ENCODE measurements at regions not wholly inside any gene's neighbourhood (a gene's known extent, or its start where the extent isn't known, plus 50 kb on each side); places are given as distances from the start of the nearest gene placed in this dataset.

DNA sequence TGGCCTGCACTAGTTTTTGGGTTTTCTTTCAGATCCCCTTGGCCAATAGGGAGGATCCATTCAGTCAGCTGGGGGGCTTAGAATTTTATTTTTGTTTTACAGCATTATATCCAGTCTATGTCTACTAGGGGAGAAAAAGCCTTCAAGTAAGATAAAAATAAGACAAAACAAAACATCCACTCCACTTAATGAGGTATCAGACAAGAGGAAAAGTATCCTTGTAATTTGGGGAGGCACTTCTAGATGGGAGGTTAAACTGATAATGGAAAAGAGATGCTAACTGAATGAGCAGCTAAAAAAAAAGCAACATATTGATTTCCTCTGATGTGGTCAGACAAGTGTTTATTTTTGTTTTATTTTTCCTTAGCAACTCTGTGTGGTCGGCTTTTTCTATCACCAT lies 278.0 kb upstream of the ANO3 start:
- H3K4me3 ChIP-seq (ENCODE audit: low read depth in 1 of 2, low read length in 2 of 2) = no peak overlapping the region
- no peak overlapping the region for H3K27ac ChIP-seq (ENCODE audit: low read length)
- no peak overlapping the region for H2AFZ ChIP-seq (ENCODE audit: low read depth, low read length)
- H3K4me2 ChIP-seq (ENCODE audit: insufficient read depth, low read length) = no peak overlapping the region
- H4K20me1 ChIP-seq (ENCODE audit: insufficient read depth, low read length) = no peaks in the 10 kb centered on the region
- no peaks in the 10 kb centered on the region for H3K79me2 ChIP-seq (ENCODE audit: insufficient read depth, low read length)
- no peak overlapping the region for H3K9ac ChIP-seq (ENCODE audit: low read depth, low read length)
- no peaks in the 10 kb centered on the region for H3K4me1 ChIP-seq (ENCODE audit: insufficient read depth, low read length)
- DNase-seq = no peak
- H3K27me3 ChIP-seq (ENCODE audit: insufficient read depth, low read length, poor library complexity) = no peaks in the 10 kb centered on the region
- no peaks in the 10 kb centered on the region for H3K36me3 ChIP-seq (ENCODE audit: insufficient read depth, low read length)
- ATAC-seq (ENCODE audit: insufficient read depth, low read depth) = no peak
- H3K9me3 ChIP-seq (ENCODE audit: insufficient read depth, low read length, severe bottlenecking) = no peaks in the 10 kb centered on the region
- TF ChIP-seq, protein P1, sequence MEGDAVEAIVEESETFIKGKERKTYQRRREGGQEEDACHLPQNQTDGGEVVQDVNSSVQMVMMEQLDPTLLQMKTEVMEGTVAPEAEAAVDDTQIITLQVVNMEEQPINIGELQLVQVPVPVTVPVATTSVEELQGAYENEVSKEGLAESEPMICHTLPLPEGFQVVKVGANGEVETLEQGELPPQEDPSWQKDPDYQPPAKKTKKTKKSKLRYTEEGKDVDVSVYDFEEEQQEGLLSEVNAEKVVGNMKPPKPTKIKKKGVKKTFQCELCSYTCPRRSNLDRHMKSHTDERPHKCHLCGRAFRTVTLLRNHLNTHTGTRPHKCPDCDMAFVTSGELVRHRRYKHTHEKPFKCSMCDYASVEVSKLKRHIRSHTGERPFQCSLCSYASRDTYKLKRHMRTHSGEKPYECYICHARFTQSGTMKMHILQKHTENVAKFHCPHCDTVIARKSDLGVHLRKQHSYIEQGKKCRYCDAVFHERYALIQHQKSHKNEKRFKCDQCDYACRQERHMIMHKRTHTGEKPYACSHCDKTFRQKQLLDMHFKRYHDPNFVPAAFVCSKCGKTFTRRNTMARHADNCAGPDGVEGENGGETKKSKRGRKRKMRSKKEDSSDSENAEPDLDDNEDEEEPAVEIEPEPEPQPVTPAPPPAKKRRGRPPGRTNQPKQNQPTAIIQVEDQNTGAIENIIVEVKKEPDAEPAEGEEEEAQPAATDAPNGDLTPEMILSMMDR (IDR thresholded peaks at IDR 0.05; ENCODE audit: borderline replicate concordance, extremely low read depth, low read length, poor library complexity, severe bottlenecking) = no peak
- TF ChIP-seq EZH2 (IDR thresholded peaks at IDR 0.05; ENCODE audit: borderline replicate concordance, low read depth, low read length, severe bottlenecking) = no peak

DNA sequence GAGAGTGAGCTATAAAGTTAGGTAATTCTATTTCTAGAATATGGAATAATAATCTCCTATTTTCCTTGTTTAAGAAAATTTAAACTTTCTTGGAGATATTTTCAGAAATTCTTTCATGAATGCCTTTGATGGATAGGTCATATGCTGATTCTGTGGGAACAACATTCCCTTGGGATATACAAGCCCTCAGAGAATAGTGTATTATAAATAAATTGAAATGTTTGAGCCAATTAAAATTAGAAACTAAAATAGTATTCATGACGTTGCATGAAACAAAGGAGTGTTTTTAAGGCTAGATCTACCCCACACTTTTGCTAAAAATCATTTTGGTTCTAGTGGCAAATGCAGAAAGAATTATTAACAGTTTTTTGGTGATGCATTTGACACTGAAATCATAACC lies 269.3 kb upstream of the ANO3 start:
- Histone ChIP-seq H3K36me3 (ENCODE audit: insufficient read depth, low read length) (no peaks in the 10 kb centered on the region), H3K79me2 (ENCODE audit: insufficient read depth, low read length) (no peaks in the 10 kb centered on the region), H3K4me1 (ENCODE audit: insufficient read depth, low read length) (no peaks in the 10 kb centered on the region), H3K4me3 (ENCODE audit: low read depth in 1 of 2, low read length in 2 of 2) (no peak overlapping the region), H4K20me1 (ENCODE audit: insufficient read depth, low read length) (no peaks in the 10 kb centered on the region), H2AFZ (ENCODE audit: low read depth, low read length) (no peak overlapping the region), H3K4me2 (ENCODE audit: insufficient read depth, low read length) (no peak overlapping the region), H3K27me3 (ENCODE audit: insufficient read depth, low read length, poor library complexity) (no peaks in the 10 kb centered on the region), H3K27ac (ENCODE audit: low read length) (no peak overlapping the region), H3K9ac (ENCODE audit: low read depth, low read length) (no peak overlapping the region), H3K9me3 (ENCODE audit: insufficient read depth, low read length, severe bottlenecking) (no peaks in the 10 kb centered on the region)
- ATAC-seq (ENCODE audit: insufficient read depth, low read depth) (no peak), DNase-seq (no peak)
- TF ChIP-seq, protein P1 (IDR thresholded peaks at IDR 0.05; ENCODE audit: borderline replicate concordance, extremely low read depth, low read length, poor library complexity, severe bottlenecking) = no peak
- no peak for TF ChIP-seq EZH2 (IDR thresholded peaks at IDR 0.05; ENCODE audit: borderline replicate concordance, low read depth, low read length, severe bottlenecking)

DNA sequence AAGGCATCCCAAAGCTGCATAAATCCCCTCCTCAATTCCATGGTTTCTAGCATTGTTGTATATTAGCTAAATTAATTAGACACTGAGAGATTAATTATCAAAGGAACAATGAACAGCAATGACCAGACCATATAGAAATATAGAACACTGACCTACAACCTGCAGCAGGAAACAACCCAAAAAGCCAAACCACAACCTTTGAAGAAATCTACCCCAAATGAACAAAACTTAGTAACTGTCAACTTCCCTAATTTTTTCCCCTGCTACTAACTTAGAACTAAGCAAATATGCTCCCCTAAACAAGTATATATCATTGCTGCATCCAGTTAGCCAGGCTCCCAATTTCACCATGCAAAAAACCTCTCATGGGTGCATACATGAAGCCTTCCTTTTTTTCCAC lies 268.0 kb upstream of the ANO3 start:
- Histone ChIP-seq H3K79me2 (ENCODE audit: insufficient read depth, low read length) (no peaks in the 10 kb centered on the region), H3K4me2 (ENCODE audit: insufficient read depth, low read length) (no peak overlapping the region)
- TF ChIP-seq EZH2 (IDR thresholded peaks at IDR 0.05; ENCODE audit: borderline replicate concordance, low read depth, low read length, severe bottlenecking) = no peak
- TF ChIP-seq, protein P1 (IDR thresholded peaks at IDR 0.05; ENCODE audit: borderline replicate concordance, extremely low read depth, low read length, poor library complexity, severe bottlenecking) = no peak

DNA sequence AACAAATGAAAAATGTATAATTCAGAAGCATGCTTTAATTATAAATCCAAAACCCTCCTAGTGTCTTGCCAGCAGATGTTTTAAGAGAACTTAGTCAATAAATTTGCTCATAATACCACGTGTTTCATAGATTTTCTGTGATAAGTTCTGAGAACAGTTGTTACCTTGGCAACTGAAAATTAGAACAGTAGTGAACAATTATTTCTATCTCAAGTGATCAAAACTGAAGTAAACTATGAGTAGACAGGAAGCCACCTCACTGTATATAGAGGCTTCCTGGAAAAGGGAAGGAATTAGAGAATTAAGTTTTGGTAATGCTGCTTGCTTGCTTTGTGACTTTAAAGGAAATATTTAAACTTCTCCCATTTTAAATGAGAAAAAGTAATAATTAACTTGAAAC lies 266.0 kb upstream of the ANO3 start:
- H2AFZ ChIP-seq (ENCODE audit: low read depth, low read length) = no peak overlapping the region
- H3K36me3 ChIP-seq (ENCODE audit: insufficient read depth, low read length) = no peaks in the 10 kb centered on the region
- H3K27me3 ChIP-seq (ENCODE audit: insufficient read depth, low read length, poor library complexity) = no peaks in the 10 kb centered on the region
- H4K20me1 ChIP-seq (ENCODE audit: insufficient read depth, low read length) = no peaks in the 10 kb centered on the region
- TF ChIP-seq, protein P1 (IDR thresholded peaks at IDR 0.05; ENCODE audit: borderline replicate concordance, extremely low read depth, low read length, poor library complexity, severe bottlenecking) = no peak
- TF ChIP-seq EZH2 (IDR thresholded peaks at IDR 0.05; ENCODE audit: borderline replicate concordance, low read depth, low read length, severe bottlenecking) = no peak
- no peak overlapping the region for H3K4me3 ChIP-seq (ENCODE audit: low read depth in 1 of 2, low read length in 2 of 2)
- no peaks in the 10 kb centered on the region for H3K4me1 ChIP-seq (ENCODE audit: insufficient read depth, low read length)
- DNase-seq (no peak), ATAC-seq (ENCODE audit: insufficient read depth, low read depth) (no peak)
- no peaks in the 10 kb centered on the region for H3K79me2 ChIP-seq (ENCODE audit: insufficient read depth, low read length)
- no peaks in the 10 kb centered on the region for H3K9me3 ChIP-seq (ENCODE audit: insufficient read depth, low read length, severe bottlenecking)
- H3K9ac ChIP-seq (ENCODE audit: low read depth, low read length) = no peak overlapping the region
- H3K27ac ChIP-seq (ENCODE audit: low read length) = no peak overlapping the region
- no peak overlapping the region for H3K4me2 ChIP-seq (ENCODE audit: insufficient read depth, low read length)

More for the DNA sequence above, 268.0 kb upstream of the ANO3 start:
- no peak overlapping the region for H3K9ac ChIP-seq (ENCODE audit: low read depth, low read length)
- H3K4me3 ChIP-seq (ENCODE audit: low read depth in 1 of 2, low read length in 2 of 2) = no peak overlapping the region
- H3K9me3 ChIP-seq (ENCODE audit: insufficient read depth, low read length, severe bottlenecking) = no peaks in the 10 kb centered on the region
- DNase-seq (no peak), ATAC-seq (ENCODE audit: insufficient read depth, low read depth) (no peak)
- no peaks in the 10 kb centered on the region for H3K4me1 ChIP-seq (ENCODE audit: insufficient read depth, low read length)
- H3K36me3 ChIP-seq (ENCODE audit: insufficient read depth, low read length) = no peaks in the 10 kb centered on the region
- H4K20me1 ChIP-seq (ENCODE audit: insufficient read depth, low read length) = no peaks in the 10 kb centered on the region
- no peak overlapping the region for H3K27ac ChIP-seq (ENCODE audit: low read length)
- no peak overlapping the region for H2AFZ ChIP-seq (ENCODE audit: low read depth, low read length)
- H3K27me3 ChIP-seq (ENCODE audit: insufficient read depth, low read length, poor library complexity) = no peaks in the 10 kb centered on the region

Data from DND-41 (cell line).